Uterus (tissue), 2 donors: ENCODE measurements at regions not wholly inside any gene's neighbourhood (a gene's known extent, or its start where the extent isn't known, plus 50 kb on each side); places are given as distances from the start of the nearest gene placed in this dataset.
"Not testable (repeated sequence)": the region's sequence is repeated elsewhere in the genome, so short reads cannot be mapped to it uniquely, and the experiment has no call there.

Experiments used
- POLR2A ChIP-seq, 2 donors: fragments of 450-650 bp; IDR thresholded peaks; one replicate each; pipeline ENCODE4 v1.6.1; 2016; ENCODE audit warnings: antibody characterized with exemption in 2 of 2, mild to moderate bottlenecking in 1 of 2, moderate library complexity in 1 of 2
- TF ChIP-seq, protein P1 (sequence below), 4 experiments: fragments of 200-600 bp in 2 of 4; fragments of 450-650 bp in 2 of 4; sonication (generic) in 2 of 4; IDR thresholded peaks; one replicate each; pipeline ENCODE4 v1.5.1; 2016 to 2019; ENCODE audit warnings: antibody characterized with exemption in 4 of 4, mild to moderate bottlenecking in 2 of 4, moderate library complexity in 1 of 4

DNA sequence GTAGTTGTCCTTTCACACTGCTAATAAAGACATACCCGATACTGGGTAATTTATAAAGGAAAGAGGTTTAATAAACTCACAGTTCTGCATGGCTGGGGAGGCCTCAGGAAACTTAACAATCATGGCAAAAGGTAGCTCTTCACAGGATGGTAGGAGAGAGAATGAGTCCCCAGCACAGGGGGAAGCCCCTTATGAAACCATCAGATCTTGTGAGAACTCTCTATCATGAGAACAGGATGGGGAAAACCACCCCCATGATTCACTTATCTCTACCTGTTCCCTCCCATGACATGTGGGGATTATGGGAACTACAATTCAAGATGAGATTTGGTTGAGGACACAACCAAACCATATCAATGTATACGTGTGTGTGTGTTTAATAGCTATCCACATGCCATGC, 983.1 kb downstream of the C4orf33 start:
- TF ChIP-seq, protein P1, sequence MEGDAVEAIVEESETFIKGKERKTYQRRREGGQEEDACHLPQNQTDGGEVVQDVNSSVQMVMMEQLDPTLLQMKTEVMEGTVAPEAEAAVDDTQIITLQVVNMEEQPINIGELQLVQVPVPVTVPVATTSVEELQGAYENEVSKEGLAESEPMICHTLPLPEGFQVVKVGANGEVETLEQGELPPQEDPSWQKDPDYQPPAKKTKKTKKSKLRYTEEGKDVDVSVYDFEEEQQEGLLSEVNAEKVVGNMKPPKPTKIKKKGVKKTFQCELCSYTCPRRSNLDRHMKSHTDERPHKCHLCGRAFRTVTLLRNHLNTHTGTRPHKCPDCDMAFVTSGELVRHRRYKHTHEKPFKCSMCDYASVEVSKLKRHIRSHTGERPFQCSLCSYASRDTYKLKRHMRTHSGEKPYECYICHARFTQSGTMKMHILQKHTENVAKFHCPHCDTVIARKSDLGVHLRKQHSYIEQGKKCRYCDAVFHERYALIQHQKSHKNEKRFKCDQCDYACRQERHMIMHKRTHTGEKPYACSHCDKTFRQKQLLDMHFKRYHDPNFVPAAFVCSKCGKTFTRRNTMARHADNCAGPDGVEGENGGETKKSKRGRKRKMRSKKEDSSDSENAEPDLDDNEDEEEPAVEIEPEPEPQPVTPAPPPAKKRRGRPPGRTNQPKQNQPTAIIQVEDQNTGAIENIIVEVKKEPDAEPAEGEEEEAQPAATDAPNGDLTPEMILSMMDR (IDR thresholded peaks at IDR 0.05) = not testable (repeated sequence)
- TF ChIP-seq POLR2A (IDR thresholded peaks at IDR 0.05) = not testable (repeated sequence)
